Thyroid gland (tissue), 4 donors: ENCODE measurements at regions not wholly inside any gene's neighbourhood (a gene's known extent, or its start where the extent isn't known, plus 50 kb on each side); places are given as distances from the start of the nearest gene placed in this dataset.

Experiments
- DNase-seq, 2 donors: peaks; one replicate each; pipeline ENCODE4 v3.0.0-alpha.2; 2019
- H3K27ac ChIP-seq, 3 donors: fragments of 200-600 bp; sonication (generic); 1 replicate in 2 of 3; 2 replicates in 1 of 3; pipeline ENCODE4 v1.5.1; 2016 to 2019; ENCODE audit warnings: mild to moderate bottlenecking in 1 of 3, moderate library complexity in 1 of 3
- H3K27me3 ChIP-seq: fragments of 200-600 bp; sonication (generic); one replicate; pipeline ENCODE4 v1.5.1; 2019
- H3K36me3 ChIP-seq, 2 donors: fragments of 200-600 bp; sonication (generic); one replicate each; pipeline ENCODE4 v1.5.1; 2016 to 2019
- H3K4me1 ChIP-seq, 2 donors: fragments of 200-600 bp; sonication (generic); one replicate each; pipeline ENCODE4 v1.5.1; 2017 to 2019
- H3K4me3 ChIP-seq, 3 donors: fragments of 200-600 bp; sonication (generic); replicated peaks in 1 of 3; 1 replicate in 2 of 3; 2 replicates in 1 of 3; pipeline ENCODE4 v1.5.1; 2016; ENCODE audit warnings: mild to moderate bottlenecking in 1 of 3
- H3K9me3 ChIP-seq: fragments of 200-600 bp; sonication (generic); one replicate; pipeline ENCODE4 v1.5.1; 2017
- CTCF ChIP-seq, 6 experiments: fragments of 200-600 bp in 3 of 6; fragments of 450-650 bp in 3 of 6; sonication (generic) in 3 of 6; IDR thresholded peaks; one replicate each; pipeline ENCODE4 v1.5.1; 2016 to 2019; ENCODE audit warnings: antibody characterized with exemption in 6 of 6, mild to moderate bottlenecking in 2 of 6, inconsistent platforms in 1 of 6, moderate library complexity in 1 of 6
- POLR2A ChIP-seq, 2 donors: fragments of 450-650 bp; IDR thresholded peaks; one replicate each; pipeline ENCODE4 v1.6.1; 2017; ENCODE audit warnings: antibody characterized with exemption in 2 of 2, mild to moderate bottlenecking in 2 of 2, moderate library complexity in 1 of 2
- WGBS, 2 donors: methylation state at CpG; one replicate each; pipeline ENCODE4 v1.1.5; 2017; 5-methylcytosine and 5-hydroxymethylcytosine counted together
- intact Hi-C: fragments of 100-400 bp; cut with DNase I; formaldehyde crosslinking; loops from one replicate; pipeline ENCODE4 v1.15.1; 2023

DNA sequence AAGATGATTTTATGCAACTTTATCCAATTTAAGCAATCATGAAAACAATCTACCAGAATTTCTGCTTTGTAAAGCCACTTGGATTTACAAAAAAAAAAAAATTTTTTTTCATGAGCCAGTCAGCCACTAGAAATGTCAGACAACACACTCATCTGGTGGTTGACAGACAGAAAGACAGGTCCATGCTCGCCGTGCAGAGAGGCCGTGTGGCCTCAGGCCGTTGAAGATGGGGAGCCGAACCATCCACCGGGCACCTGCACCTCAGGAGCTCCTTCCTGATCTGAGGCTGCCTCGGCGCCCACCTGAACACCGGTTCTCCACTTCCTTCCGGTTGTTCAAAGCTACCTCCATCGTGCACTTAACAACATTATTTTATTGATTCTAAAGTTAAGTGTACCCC lies 138.0 kb upstream of the IRX4 start:
- H3K9me3 ChIP-seq: no peaks in the 10 kb centered on the region
- no peaks in the 10 kb centered on the region for H3K4me1 ChIP-seq
- no peak for DNase-seq
- H3K4me3 ChIP-seq: no peak overlapping the region
- no peak for TF ChIP-seq POLR2A (IDR thresholded peaks at IDR 0.05)
- TF ChIP-seq CTCF (IDR thresholded peaks at IDR 0.05): no peak
- 80 to 88% methylated on average over 11 of the region's 11 CpGs for WGBS, 2 donors
- no peaks in the 10 kb centered on the region for H3K27me3 ChIP-seq
- H3K27ac ChIP-seq: no peak overlapping the region
- intact Hi-C loops: no loop called here
- no peaks in the 10 kb centered on the region for H3K36me3 ChIP-seq

DNA sequence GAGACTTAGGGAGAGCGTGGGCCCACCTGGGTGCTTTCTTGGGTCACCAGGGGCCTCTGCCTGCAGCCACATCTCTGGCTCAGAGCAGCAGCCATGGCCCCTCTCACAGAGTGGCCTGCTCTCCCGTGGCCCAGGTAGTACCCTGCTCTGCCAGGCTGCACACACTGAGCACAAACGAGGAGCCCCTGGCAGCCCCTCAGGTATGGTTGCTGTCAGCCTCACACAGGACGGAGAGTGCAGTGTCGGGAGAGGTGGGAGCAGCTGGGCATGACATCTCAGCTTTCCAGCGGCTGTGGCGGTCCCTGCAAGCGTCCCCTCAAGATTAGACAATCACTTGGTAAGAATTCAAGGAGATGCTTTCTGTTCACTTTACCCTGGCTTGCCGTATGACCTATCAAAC lies 137.0 kb upstream of the IRX4 start:
- no peak for DNase-seq
- Histone ChIP-seq H3K27me3 (no peaks in the 10 kb centered on the region), H3K4me3 (no peak overlapping the region), H3K27ac (no peak overlapping the region), H3K4me1 (no peaks in the 10 kb centered on the region), H3K36me3 (no peaks in the 10 kb centered on the region), H3K9me3 (no peaks in the 10 kb centered on the region)
- TF ChIP-seq POLR2A (IDR thresholded peaks at IDR 0.05): no peak
- WGBS, 2 donors: 83 to 85% methylated on average over 7 to 9 of the region's 9 CpGs
- intact Hi-C loops: no loop called here

DNA sequence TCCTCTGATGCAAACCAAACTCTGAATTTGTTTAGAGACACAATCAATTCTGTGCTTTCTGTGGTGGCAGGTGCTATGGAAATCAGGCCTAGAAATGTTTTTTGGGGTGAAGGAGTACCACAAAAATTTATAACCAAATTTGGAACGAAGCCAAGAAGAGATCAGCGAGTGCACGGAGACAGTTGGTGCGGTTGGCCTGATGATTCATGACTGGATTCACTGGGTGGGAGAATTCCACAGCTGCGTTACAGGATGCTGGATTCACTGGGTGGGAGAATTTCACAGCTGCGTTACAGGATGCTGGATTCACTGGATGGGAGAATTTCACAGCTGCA lies 135.6 kb upstream of the IRX4 start:
- 78 to 84% methylated on average over 6 of the region's 6 CpGs for WGBS, 2 donors
- TF ChIP-seq CTCF (IDR thresholded peaks at IDR 0.05) (no peak), POLR2A (IDR thresholded peaks at IDR 0.05) (no peak)
- no peak for DNase-seq
- Histone ChIP-seq H3K27me3 (no peaks in the 10 kb centered on the region), H3K9me3 (no peaks in the 10 kb centered on the region), H3K27ac (no peak overlapping the region), H3K4me3 (no peak overlapping the region), H3K36me3 (no peaks in the 10 kb centered on the region), H3K4me1 (peaks cover 0 to 6% of the 10 kb centered on the region in 2 donors)
- intact Hi-C loops: no loop called here

DNA sequence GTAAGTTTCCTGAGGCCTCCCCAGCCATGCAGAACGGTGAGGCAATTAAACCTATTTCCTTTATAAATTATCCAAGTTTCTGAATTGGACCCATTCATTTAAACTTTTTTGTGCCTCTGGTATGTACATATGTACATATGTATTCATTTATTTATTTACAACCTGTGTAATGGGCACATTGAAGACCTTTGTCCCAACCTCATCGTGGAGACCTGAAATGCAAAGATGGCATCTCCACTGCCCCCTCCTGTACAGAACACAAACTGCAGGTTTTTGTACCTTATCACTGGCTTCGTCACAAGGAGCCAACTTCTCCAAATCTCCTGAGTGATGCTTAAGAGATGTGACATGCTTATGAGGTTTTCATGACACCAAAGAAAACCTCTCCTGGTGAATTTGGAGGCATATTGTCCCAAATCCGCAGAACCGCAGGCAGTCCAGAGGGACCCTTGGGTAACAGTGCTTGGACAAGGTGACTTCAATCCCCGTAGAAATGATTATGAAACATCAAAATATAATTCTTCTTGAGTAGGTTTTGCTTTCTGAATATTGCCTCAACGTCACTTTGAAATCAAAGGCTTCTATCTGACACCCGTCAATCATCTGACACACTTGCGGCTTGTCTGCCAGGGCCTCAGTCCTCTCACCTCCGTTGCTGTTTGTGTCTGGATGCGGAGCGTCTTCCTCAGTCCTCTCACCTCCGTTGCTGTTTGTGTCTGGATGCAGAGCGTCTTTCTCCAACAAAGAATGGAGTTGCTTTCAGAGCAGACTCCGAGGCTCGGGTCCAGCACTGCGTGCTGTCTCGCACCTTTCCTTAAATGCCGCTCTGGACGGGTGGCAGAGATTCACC lies 135.0 kb upstream of the IRX4 start:
- Histone ChIP-seq H3K4me3 (no peak overlapping the region), H3K9me3 (no peaks in the 10 kb centered on the region), H3K4me1 (peaks cover 0 to 6% of the 10 kb centered on the region in 2 donors), H3K27ac (no peak overlapping the region), H3K36me3 (no peaks in the 10 kb centered on the region), H3K27me3 (no peaks in the 10 kb centered on the region)
- 84 to 86% methylated on average over 20 of the region's 20 CpGs for WGBS, 2 donors
- intact Hi-C loops: no loop called here
- TF ChIP-seq CTCF (IDR thresholded peaks at IDR 0.05) (peak in 1 of 6 experiments; percentile 29), POLR2A (IDR thresholded peaks at IDR 0.05) (no peak)
- no peak for DNase-seq

DNA sequence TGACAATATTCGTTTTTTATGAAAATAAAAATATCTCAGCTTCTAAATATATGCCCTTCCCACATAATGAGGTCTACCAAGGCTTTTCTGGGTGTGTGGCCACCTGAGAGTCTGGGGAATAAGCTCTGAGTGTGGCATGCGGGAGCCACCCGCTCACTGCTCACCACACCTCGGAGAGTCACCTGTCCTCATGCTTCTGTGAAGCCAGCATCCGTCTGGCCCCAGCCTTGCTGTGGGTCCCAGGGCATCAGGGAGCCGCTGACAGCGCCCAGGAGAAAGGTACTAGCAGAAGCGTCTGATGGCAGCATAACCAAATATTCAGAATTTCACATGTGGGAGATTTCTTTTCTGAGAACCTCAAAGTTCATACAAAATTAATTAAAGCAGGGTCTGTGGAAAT lies 133.2 kb upstream of the IRX4 start:
- DNase-seq: no peak
- H3K4me1 ChIP-seq: peaks cover 0 to 6% of the 10 kb centered on the region in 2 donors
- H3K9me3 ChIP-seq: no peaks in the 10 kb centered on the region
- TF ChIP-seq POLR2A (IDR thresholded peaks at IDR 0.05): no peak
- no peak for TF ChIP-seq CTCF (IDR thresholded peaks at IDR 0.05)
- H3K27ac ChIP-seq: no peak overlapping the region
- H3K27me3 ChIP-seq: no peaks in the 10 kb centered on the region
- H3K4me3 ChIP-seq: no peak overlapping the region
- intact Hi-C loops: no loop called here
- no peaks in the 10 kb centered on the region for H3K36me3 ChIP-seq
- WGBS, 2 donors: 70 to 71% methylated on average over 8 of the region's 8 CpGs
